OCI-LY3 (cell line): ENCODE measurements at regions not wholly inside any gene's neighbourhood (a gene's known extent, or its start where the extent isn't known, plus 50 kb on each side); places are given as distances from the start of the nearest gene placed in this dataset.

ENCODE experiments used
- CTCF ChIP-seq: fragments of 200-600, 300-600 bp; sonication (generic); IDR thresholded peaks from 2 replicates; pipeline ENCODE4 v1.5.1; 2014; ENCODE audit warnings: antibody characterized with exemption, low read length, low read depth
- EZH2phosphoT487 ChIP-seq: fragments of 200-600 bp; shearing (Covaris generic); IDR thresholded peaks from 2 replicates; pipeline ENCODE4 v1.6.1; 2018; ENCODE audit warnings: antibody characterized with exemption, mixed run types, low read depth

- no peak for TF ChIP-seq CTCF
- TF ChIP-seq EZH2phosphoT487, result no peak
These were observed 561.5 kb downstream of the TMEM121 start for GRCh38 chr14:106087837-106088236.
